ENCODE measurements at regions not wholly inside any gene's neighbourhood (a gene's known extent, or its start where the extent isn't known, plus 50 kb on each side); places are given as distances from the start of the nearest gene placed in this dataset.
"Not testable (repeated sequence)": the region's sequence is repeated elsewhere in the genome, so short reads cannot be mapped to it uniquely, and the experiment has no call there.

GRCh38 chr11:71127806-71128205 is 124.6 kb downstream of the SHANK2 start:
- no peak for DNase-seq (ENCODE audit: low read depth in 2 of 2)

- not testable (repeated sequence) for DNase-seq (ENCODE audit: low read depth in 2 of 2)
Observed at GRCh38 chr11:71126401-71126800, 126.0 kb downstream of the SHANK2 start.

GRCh38 chr11:71125150-71125549 is 127.2 kb downstream of the SHANK2 start:
- no peak for DNase-seq (ENCODE audit: low read depth in 2 of 2)

GRCh38 chr11:71124127-71124526 is 128.2 kb downstream of the SHANK2 start:
- no peak for DNase-seq (ENCODE audit: low read depth in 2 of 2)

DNA sequence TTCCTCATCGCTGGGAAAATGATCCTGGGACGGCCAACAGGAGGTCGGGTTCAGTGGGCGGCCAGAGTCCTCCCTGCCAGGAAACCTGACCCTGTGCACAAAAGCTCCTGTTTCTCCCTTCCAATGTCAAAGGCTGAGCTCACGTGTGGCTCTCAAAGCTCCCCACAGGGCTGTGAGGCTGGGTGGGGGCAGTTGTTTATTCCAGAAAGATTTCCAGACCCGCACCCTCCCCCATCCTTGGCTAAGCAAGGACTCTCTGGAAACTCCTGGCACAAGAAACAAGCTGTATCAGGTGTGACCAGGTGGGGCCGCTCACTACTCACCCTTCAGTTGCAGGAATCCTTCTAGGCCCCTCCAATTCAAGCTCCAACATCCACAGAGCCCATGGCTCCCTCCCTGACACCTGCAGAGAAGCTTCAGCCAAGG is 131.9 kb downstream of the SHANK2 start:
- no peak for DNase-seq (ENCODE audit: low read depth in 2 of 2)

DNA sequence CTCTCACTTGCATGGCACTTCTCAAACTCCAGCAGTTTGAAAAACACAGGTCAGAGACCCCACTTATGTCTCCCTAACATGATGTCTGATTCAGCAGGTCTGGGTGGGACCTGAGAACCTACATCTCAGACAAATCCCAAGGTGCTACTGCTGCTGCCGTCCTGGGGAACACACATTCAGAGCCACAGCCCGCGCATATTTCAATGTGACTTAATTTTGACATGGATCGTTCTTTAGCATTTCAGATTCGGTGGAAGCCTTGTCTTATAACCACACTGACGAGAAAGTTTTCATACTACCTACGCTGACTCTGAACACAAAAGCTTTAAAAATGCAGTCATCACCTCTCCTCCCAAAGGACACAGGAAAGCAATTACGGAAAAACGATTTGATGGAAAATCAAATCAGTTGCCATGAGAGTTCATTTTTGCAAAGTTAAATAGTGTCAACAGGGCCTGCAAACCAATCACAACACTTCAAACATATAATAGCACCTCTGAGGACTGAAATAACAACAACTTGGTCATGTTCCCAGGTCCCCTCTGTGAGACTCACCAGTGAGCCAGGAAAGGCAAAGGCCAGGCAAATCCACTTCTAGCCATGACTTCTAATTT is 132.6 kb downstream of the SHANK2 start:
- DNase-seq (ENCODE audit: low read depth in 2 of 2) = no peak

GRCh38 chr11:71118671-71119250 is 133.6 kb downstream of the SHANK2 start:
- DNase-seq (ENCODE audit: low read depth in 2 of 2) = no peak

GRCh38 chr11:71117311-71117710 is 135.1 kb downstream of the SHANK2 start:
- DNase-seq (ENCODE audit: low read depth in 2 of 2) = no peak

- no peak for DNase-seq (ENCODE audit: low read depth in 2 of 2)
Observed at GRCh38 chr11:71116693-71117040, 135.7 kb downstream of the SHANK2 start.

DNA sequence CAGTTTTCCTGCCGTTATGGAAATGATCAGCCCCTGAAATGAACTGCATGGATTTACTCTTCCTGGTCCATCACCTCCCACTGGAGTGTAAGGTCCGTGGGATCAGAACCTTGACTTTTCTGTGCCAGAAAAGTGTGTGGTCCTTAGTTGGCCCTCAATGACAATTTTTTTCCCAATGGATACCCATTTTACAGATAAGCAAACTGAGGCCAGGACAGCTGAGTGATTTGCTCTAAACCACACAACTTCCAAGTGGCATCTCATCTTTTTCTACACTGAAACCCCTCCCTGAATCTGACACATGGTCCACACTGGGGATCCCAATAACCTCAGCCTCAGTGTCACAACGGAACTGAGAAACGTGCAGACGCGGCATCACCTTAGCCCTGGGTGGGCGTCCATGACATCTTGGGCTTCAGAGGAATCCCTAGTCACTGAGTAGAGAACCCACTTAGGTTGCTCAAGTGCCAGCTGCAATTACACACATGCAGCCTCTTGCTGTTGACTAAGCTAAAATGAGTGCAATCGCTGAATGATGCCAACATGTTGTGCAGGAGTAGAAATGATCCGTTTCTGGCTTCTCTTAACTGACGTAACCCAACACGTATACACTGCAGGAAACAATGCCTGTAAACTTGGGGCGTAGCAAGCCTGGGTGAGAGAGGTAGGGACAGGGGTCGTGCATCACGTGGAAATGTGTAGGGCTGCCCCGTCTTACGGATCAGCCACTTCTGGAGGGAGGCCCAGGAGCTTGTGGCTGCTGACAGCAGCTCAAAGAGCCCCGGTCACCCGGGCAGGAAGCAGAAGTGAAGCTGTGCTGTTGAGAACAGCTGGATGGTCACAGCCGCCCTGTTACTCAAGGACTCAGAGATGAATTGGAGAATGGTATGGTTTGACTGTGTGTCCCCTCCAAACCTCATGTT is 136.3 kb downstream of the SHANK2 start:
- no peak for DNase-seq (ENCODE audit: low read depth in 2 of 2)

DNA sequence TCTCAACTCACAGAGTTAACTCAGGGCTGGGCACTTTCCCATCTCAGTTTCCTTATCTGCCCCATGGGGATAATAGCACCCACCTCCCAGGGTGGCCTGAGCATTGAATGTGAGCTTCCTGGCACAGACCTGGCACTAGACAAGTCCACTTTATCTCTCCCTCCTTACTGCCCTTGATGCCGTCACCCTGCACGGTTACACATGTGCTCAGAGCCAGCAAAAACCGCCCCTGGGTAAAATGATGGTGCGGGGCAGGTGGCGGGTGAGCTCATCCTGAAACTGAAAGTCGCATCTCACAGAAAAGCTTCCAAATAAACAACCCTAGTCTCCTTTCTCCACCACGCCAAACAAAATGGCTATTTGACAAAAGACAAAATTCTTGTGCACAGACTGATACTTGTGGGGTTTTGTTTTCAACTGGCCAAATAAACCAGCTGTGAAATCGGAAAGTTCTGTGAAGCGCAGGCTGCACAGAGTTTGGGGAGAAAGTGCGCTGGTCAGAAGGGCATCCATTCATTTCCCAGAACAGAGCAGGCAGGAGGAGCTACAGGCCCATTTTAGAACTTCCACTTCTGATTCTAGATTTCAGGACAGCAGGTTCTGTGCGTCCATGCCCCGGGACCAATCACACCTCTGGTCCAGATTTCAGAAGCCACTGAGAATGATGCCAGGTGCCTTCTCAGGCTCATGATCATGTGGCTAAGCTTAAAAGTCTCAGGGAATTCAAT is 138.1 kb downstream of the SHANK2 start:
- DNase-seq (ENCODE audit: low read depth in 2 of 2) = no peak

GRCh38 chr11:71112990-71113389 is 139.4 kb downstream of the SHANK2 start:
- no peak for DNase-seq (ENCODE audit: low read depth in 2 of 2)

- no peak for DNase-seq (ENCODE audit: low read depth in 2 of 2)
Observed at GRCh38 chr11:71112454-71112853, 139.9 kb downstream of the SHANK2 start.

DNA sequence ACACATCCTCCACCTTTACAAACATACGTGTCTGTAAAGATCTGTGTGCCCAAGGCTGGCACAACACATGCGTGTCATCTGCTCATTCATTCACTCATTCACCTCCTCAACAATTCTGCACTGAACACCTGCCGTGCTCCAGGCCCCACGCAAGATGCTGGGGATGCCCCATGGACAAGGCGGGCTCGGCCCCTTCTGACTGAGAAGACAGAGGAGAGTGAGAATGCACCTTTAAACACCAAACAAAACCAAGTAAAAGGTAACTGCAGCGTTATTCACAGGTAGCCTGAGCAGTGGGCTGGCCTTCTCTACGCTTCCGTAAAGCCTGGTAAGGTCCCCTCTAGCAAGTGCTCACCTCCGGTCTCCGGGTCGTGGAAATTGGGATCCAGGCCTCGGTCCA is 142.8 kb downstream of the SHANK2 start:
- DNase-seq (ENCODE audit: low read depth in 2 of 2) = no peak

DNA sequence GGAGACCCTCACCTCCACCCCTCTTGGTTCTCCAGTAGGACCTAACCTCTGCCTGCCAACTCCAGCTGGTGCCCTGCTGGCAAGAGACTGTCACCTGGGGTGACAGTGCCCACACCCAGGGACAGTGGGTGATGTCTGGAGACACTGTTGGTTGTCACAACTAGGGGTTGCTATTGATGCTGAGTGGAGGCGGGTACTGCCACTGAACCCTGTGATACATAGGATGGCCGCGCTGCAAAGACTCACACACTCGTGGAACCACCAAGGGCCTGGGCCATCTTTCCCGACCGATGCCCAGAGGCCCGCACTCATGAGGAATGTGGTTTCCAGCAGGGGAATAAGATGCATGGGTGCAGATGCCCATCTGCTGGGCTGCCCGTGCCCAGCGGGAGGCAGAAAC is 143.2 kb downstream of the SHANK2 start:
- DNase-seq (ENCODE audit: low read depth in 2 of 2) = no peak

DNA sequence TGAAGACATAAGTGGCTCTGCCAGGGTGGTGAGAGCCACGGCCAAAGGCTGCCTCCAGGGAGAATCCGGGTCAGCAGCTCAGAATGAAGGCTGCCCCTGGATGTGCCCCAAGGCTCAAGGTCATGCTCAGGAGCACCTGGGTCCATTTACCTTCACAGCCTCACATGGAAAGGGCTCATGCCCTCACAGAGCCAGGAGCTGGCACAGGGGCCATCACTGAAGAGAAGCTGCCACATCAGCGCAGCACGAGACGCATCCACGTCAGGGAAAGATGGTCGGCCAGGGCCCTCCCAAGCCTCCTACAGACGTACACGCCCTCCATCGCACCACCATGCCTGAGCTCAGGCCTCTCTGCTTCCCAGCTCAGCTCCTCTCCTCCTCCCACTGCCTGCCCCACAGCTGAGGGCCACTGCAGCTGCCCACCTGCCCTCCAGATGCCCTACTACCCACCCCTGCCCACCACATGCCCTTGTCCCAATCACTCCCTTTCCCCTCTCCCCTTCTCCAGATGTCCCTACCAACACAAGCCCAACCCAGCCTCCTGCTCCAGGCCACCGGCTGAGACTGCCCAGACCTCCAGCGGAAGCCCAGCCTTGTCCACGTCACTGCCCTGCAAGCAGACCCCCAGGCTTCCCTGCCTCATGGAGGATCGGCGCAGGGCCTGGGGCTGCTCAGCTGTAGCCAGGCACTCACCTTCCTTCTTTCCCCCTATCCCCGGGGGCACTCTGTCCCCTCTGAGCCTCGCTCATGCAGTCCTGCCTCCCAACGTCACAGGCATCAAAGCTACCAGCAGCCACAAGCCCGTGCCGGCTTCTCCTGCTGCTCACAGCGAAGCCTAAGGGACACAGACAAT is 144.1 kb downstream of the SHANK2 start:
- no peak for DNase-seq (ENCODE audit: low read depth in 2 of 2)

DNA sequence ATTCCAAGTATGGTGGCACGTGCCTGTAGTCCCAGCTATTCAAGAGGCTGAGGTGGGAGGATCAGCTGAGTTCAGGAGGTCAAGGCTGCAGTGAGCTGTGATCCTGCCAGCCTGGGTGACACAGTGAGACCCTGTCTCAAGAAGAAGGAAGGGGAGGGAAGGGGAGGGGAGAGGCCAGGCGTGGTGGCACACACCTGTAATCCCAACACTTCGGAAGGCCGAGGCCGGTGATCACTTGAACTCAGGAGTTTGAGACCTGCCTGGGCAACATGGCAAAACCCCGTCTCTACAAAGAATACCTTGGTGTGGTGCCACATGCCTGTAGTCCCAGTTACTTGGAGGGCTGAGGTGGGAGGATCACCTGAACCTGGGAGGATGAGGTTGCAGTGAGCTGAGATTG is 145.7 kb downstream of the SHANK2 start:
- no peak for DNase-seq (ENCODE audit: low read depth in 2 of 2)

DNA sequence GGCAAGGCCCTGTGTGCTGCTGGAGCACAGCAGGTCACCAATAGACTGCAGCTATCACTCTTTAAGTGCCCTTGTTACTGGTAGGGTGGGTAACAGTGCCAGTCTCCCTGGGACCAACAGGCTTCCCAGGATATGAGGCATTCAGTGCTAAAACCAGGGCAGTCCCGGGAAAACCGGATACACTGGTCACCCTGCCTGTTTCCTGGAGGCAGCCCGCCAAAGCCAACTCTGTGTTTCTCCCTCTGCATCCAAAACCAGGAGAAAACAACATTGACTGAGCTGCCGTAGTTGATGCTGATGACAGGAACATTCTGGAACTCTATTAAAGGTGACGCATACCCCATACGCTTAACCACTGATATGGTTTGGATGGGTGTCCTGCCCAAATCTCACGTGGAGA is 149.1 kb downstream of the SHANK2 start:
- DNase-seq (ENCODE audit: low read depth in 2 of 2) = no peak

- no peak for DNase-seq (ENCODE audit: low read depth in 2 of 2)
Observed at GRCh38 chr11:71102251-71102995, 150.0 kb downstream of the SHANK2 start.

GRCh38 chr11:71101606-71102005 is 150.8 kb downstream of the SHANK2 start:
- no peak for DNase-seq (ENCODE audit: low read depth in 2 of 2)

DNA sequence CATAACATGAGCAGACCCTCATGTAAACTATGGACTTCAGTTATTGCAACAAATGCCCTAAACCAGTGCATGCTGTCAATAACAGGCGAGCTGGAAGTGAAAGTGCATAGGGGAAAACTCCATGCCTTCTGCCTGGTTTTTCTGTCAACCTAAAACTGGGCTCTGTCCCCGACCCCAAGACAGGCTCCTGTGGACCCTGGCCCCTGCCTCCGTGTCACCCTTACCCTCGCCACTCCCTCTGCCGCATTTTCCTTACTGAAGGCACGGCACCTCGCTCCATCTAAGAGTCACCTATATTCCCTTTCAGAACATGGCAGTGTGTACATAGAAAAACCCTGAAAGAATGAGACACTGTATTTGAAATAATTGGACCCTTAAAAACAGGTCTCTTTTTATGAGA is 151.3 kb downstream of the SHANK2 start:
- no peak for DNase-seq (ENCODE audit: low read depth in 2 of 2)

Measured in stimulated activated CD4-positive, alpha-beta T cell treated with anti-CD3 and anti-CD28 coated beads, Interleukin-12 subunit alpha, Interleukin-12 subunit beta, amount 100 ng/mL, for 24 hours (primary cell).